ENCODE measurements at regions not wholly inside any gene's neighbourhood (a gene's known extent, or its start where the extent isn't known, plus 50 kb on each side); places are given as distances from the start of the nearest gene placed in this dataset.
A peak's percentile ranks its signal among the peaks of the same experiment; 100 is the strongest.

DNA sequence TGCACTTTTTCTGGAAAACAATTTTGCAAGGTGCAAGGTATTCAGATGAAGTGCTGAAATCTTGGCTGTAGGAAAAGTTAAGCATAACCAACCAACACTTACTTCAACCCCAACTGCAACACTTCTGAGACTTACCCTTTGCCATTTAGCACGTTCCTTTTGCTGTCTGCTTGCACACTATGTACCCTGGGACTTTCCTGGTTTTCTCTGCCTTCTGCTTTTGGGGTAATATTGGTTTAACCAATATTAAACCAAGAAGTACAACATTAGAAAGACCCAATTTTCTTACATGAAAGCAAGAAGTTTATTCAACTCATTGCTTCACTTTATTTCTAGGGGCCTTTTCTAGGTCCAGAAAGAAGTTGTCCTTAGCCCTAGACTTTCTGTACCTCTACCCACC is 193.0 kb downstream of the HLX start:
- DNase-seq: no peak

DNA sequence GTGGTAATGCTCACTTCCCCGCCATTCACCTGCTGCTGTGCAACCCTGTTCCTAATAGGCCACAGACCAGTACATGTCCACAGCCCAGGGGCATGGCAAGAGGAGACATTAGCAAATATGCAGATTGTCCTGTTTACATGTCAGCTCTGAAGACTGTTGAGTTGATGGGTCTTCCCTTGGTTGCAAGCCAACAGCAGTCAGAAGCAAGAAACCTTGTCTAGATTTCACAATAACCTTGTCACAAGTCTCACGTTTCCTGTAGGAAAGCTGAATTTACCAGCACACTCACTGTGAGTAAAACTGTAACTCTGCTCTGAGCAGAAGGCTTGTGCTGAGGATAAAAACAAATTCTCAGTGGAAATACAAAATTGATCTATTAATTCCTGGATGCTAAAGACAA is 195.1 kb downstream of the HLX start:
- DNase-seq: no peak

DNA sequence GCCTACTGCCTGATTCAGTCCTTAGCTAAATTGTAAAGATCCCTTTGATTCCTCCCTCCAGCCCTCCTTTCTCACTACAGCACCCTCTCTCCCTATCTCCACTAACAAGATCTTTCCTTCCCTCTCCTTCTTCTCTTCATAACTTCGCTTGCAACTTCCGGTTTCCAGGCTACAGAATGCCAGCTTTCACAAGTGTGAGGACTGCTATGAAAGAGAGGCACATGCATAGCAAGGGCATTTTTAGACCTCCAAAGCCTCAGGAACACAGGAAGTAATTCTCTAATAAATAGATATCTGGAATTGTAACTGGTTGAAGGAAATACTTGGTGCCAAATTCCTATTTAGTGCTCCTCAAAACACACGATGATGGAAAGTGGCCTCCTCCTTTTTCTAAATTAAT is 196.7 kb downstream of the HLX start:
- no peak for DNase-seq

DNA sequence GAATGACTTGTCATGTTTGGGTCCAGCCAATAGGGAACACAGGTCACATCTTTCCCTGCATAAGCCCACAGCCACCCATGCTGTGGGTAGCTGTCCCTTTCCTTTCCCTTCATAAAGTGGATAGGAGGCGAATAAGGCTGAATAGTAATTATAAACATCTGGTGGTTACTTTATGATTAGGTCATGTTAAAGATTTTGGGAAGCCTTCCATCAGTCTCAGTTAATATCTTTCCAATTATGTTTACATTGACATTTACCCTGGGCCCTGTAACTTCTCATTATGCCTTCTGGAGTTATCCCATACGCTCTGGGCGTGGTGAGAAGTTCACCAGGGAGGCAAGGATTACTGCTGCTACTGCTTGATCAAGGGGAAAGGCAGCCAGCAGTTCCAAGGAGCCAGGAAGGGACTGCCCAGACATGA is 197.2 kb downstream of the HLX start:
- peak; percentile 43 for DNase-seq

DNA sequence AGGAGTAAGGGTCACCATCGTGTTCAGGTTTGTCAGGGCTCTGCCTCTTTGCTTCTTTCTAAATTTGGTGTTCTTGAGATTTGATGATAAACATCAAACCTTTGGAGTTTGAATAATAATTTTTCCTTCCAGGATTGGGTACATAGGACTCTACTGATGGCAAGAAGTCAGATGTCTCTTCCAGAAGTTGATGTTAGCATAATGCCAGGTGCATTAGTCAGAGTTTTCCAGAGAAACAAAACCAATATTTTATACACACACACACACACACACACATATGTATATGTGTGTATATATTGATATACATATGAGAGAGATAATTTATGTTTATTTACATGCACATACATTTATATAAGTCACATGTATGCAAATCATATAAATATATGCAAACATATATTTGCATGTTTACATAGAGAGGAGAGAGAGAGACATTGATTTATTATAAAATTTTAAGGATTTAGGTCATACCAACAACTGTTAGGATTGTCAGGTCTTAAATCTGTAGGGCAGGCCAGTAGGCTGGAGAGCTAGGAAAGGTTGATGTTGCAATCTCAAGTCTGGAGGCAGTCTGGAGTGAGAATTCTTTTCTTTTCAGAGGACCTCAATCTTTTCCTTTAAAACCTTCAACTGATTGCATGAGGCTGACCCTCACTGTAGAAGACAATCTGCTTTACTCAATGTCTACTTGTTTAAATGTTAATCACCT is 199.2 kb downstream of the HLX start:
- DNase-seq: no peak

DNA sequence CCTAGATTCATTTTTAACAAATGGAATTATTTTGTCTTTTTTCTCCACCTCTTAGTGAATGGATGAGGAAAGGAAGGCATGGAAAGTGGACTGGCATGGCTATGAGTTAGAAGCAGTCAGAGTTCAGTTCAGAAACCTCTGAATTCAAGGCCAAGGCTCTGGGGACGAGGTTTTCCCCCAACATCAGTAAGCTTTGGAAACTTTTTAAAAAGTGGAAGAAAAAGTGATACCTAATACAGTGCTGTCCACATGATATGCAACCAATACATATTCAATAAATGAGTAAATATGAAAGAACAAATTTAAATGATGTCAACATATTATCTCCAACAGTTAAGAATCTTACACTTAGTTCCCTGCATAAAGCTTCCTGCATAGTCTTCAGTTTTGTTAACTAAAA is 204.7 kb downstream of the HLX start:
- DNase-seq: no peak

DNA sequence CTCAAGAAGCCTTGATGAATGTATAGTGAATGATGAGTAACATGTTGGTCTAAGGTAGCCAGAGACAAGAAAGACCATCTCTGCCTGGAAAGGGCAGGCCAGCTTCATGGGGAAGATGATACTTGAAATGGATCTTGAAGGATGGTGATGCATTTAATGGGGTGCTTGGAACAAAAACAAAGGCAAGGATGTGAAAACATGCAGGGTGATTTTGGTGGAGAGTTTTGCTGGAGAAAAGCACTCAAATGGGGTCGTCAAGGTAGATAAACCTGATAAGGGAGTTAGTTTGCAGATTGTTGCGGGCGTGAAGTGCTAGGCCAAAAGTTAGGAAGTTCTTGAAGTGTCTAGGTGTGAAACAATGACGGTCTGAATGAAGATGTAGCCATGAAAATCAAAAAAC is 205.4 kb downstream of the HLX start:
- DNase-seq: no peak

DNA sequence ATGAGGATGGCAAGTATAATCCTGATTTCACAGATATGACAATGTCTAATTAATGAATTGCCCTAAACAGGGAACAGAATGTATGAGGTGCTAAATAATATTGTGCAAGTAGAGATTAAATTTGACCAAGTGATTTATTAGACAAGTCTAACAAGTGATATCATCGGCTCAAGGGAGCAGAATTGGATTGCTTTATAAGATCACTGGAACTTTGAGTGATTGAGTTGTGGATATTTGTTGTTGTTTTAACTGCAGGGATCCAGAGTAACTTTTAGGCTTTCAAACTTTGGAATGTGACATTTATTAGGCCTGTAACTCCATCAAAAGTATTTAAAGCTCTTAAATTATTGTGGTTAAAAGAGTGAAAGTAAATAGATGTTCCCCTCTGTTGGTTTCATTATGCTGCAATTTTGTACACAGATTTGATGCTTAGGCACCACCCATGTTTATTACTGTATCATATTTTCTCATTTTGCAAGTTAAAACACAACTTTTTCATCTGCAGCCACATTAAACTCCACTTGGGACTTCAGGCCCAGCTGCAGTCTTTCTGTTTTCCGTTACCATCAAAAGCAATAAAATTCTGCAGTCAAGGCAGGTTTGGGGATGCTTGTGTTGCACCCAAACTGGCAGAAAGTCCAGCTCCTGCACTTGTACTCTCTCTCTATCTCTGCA is 206.6 kb downstream of the HLX start:
- no peak for DNase-seq

DNA sequence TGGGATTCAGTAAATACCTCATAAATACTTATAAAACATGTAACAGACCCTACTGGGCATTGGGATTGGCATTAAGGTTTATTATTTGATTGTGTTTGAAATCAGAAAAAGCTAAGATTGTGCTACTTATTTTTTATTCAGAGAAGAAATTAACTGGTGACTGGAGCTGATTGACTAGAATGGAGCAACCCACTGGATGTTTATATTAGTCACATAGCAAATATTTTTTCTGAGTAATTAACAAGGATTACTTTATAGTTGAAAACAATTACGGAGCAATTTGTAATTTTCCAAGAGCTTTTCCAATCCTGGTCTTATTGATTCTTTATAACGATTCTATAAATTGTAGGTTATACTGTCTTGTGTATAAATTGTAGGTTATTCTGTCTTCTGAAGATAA is 208.7 kb downstream of the HLX start:
- no peak for DNase-seq

DNA sequence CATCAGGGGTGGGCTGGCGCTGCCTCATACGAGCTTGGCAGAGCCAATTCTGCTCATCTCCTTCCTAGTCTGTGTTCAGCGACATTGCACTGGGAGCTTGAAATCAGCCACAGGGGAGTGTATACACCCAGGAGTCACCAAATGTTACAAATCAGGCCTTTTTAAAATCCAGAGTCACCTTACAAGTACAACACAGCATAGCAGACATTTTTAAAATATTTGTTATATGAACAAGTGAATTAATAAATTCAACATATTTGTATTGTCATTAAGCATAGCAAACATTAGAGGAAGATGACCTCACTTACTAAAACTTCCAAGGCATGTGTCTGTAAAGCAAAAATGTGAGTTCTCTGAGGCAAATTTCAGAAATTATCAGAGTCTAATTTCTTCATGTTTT is 210.0 kb downstream of the HLX start:
- DNase-seq: no peak

DNA sequence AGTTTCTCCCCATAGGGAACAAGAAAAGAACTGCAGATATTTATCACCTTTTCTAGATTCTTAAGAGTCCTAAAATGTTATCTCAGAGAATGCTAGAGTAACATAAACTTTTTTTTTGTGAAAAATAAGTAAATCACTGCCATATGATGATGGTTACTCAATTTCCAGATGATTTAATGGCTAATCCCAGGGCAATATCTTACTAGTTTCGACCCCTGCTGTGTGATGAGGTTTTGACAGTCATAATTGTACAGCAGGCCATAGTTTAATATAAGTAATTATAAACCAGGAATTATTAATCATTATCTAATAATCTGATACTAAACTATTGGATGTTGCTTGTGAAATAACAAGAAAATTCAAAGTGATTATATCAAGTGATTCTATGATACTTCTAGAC is 210.6 kb downstream of the HLX start:
- no peak for DNase-seq

DNA sequence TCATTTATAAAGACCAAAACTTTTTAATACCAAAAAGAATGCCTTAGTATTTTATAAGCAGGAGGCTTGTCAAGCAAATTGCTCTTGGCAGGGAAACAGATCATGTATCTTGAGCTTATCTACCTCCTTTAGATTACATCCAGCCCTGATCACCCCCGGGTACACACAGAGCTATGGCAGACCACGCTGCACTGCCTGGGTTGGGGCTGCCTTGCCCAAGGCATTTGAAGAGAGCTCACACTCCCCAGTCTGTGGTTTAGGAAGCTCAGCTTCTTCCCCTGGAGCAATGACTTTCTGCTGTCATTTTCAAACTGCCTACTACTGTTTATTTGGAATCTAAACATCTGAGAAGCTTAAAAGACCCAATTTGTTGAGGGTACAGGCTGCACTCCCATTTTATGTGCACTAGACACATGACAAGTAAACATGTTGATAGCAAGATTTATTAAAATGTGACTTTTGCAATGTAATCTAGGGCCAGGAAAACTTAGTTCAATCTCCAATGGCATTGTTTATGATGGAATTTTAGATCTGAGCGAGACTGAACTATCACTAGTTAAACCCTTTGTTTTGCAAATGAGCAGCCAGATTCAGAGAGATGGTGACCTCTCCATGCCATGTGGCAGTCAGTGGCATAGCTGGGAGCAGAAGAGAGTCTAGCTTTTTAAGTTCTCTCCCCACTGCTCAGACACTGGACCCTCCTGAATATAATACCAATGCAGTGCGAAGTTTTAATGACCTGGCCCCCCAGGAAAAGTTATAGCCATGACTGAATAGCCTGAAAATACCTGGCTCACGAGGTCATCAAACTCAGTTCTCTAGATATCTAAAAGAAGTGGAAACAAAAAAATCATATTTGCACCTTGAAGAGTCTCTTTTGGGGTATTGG is 214.9 kb downstream of the HLX start:
- DNase-seq: no peak

DNA sequence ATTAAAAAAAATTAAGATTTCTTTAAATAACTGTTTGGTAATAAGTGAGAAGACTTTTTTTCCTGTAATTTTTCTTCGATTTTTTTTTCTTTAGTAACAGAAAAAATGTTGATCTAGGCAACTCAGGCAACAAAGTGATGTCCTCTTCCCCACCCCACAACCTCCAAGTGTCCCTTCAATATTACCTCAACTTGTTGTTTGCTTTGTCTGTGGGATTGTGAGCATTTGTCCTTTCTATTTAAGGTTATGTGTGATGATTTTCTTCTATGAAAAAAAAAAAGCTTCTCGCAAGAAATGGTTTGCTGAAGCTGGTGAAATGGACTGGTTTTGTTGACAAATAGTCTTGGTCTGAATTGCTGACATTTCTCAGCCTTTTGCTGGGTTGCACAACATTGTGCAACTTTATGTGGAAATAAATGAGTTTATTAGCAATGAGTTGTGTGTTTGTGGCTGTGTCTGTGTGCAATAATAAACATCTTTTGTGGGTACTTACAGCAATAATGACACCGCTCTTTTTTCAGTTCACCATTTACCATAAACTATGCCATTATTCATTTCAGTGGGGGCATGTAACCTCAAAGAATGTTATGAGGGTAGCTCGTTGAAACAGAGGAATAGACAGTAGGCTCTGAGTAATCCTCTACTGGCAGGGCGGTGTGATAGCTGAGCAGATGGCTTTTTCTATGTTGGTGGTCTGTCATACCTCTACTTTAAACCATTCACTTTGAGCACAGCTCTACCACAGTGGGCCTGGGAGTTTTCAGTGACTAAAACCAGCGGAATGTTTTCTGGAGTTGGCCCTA is 218.4 kb downstream of the HLX start:
- DNase-seq: no peak

DNA sequence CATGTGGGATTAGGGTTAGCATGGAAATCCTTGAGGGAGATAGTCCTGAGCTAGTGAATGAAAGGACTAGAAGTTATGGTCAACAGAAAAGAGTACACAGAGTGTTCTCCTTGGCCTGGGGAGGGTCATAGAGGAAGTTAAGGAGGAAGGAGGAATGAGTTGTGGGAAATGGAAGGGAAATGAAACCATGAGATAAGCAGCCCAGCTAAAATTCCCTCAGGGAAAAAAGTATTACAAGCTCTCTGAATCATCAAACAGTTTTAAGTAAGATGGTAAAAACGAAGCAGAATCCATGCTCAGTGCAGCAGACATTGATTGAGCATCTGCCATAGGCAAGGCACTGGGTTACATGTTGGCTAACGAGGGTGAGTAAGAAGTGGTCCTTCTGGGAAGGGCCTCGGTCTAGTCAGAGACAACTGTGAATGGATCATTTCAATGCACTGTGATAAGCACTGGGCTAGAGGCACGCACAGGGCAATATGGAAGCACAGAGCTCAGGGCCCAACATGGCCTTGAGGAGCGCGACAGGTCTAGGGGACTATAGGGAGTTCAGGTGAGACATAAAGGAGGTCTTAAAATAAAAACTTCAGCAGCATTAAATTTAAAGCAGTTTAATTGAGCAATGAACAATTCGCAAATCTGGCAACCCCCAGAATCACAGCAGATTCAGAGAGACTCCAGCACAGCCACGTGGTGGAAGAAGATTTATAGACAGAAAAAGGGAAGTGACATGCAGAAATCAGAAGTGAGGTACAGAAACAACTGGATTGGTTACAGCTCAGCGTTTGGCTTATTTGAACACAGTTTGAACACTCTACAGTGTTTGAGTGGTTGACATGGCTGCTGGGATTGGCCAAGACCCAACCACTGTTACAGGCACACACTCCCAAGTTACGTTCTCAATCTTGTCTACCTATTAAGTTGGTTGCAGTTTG is 219.5 kb downstream of the HLX start:
- DNase-seq: no peak

DNA sequence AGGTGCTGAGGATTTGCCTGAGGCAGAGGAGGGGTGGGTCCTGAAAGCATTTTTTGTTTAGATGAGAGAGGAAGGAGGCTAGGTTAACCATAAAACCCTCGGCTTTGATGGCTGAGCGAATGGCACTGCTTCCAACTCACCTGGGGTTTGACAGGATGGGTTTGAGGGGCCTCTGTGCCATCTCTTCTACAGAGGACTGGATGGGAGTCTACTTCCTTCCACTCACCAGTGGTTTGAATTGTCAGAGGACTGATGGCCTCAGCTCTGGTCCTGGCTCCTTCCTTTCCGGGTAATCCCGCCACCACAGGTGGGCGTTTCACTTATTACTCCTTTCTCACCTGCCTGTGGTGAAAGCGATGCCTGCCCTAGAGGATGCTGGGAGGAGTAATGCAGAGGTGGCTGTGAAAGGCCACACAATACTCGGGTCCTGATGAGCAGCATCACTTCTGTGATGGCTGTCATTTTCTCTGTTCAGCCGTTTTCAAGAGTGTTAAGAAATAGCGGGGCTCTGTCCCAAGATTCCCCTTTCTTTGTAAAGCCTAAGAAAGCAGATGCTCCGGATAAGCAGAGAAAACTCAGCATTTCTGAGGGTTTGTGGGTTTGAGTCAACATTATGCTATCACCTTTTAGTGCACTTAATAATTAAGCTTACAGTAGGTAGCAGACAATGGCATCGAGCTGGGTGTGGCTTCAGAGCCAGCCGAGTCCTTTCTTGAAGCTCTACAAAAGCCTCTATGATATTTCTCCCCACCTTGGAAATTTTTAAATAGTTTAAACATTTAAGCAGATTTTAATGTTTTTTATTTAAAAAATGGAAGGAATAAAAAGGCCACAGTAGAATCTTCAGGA is 220.7 kb downstream of the HLX start:
- DNase-seq: no peak

DNA sequence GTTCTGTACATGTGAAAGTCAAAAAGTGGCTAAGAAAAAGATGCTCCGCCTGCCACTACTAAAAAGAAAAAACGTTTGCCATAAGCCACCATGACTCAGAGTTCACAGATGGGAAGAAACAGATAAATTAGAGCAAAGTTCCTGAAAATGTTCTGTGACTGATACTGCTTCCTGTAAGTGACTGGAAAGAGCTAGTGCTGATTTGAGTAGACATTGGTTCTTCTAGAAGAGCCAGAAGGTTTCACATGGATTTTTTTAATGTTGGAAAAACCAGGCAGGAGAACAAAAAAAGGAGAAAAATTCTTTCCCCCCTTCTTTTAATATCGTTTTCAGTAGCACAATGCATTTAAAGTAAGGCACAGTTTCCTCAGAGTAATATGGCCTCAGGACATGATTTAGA is 221.4 kb downstream of the HLX start:
- no peak for DNase-seq

DNA sequence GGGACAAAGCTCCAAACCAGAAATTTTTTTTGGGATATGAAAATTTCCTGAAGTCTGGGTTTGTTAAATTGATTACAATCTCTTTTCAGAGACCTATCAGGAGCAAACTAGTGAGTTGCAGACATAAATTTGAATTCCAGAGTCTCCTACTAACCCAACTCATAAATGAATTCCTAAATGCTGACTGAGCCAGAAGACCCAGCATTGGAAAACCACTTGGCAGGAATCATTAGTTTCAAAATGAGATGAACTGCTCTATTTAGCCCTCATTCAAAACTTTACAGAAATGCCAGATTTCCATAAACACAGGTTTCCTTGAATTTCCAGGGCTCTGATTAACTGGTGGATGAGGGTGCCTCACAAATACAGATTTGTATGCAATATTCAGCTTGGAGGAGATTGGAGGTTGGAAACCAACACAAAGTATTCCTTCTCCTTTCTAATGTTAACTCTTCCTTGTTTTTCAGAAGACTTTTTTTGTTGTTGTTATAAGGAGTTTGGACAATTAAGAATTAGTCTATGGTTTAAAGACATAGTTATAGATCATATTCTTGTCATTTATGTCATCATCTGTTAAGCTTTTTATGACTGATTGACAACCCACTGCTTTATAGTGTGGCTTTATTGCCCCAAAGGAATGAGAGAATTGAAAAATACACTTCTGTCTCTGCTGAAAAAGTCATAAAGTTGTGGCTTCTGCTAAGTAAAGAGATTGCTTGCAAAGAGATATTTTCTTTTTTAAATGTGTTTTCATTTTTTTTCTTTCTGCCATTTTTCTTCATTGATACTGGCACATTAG is 222.8 kb downstream of the HLX start:
- peak; percentile 40 for DNase-seq

DNA sequence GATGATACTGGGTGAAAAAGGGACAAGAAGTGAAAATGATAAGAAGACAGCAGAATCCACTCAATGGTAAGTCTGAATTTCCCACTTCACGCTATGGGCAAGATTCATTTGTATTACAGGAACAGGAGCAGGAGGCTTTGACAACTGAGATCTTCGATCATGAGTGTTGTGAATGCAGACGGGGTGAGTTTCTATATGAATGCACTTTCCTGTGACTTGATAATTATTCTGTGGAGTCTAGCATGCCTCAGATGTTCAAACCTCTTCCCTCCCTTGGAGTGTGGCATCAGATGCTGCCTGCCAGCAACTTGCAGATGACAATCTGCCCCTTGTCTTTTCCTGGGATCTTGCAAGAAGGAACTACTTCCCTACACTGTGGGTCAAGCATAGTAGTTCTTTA is 225.4 kb downstream of the HLX start:
- DNase-seq: no peak

DNA sequence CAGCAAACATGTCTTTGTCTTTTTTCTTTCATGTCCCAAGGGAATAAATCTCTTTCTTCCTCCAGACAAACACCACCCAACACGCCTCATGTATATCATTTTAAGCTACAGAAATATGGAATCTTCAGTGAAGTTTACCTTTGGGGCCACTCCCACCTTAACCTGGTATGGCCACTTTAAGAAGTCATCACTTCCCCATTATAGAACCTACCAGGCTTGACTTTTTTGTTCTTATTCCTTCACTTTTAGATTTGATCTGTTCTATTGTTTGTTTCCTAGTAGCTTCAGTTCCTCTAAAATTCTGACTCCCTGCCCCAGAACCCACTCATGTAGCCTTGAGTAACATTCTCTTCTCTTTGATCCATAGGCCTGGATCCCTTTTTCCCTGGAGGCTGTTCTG is 226.3 kb downstream of the HLX start:
- DNase-seq: no peak

DNA sequence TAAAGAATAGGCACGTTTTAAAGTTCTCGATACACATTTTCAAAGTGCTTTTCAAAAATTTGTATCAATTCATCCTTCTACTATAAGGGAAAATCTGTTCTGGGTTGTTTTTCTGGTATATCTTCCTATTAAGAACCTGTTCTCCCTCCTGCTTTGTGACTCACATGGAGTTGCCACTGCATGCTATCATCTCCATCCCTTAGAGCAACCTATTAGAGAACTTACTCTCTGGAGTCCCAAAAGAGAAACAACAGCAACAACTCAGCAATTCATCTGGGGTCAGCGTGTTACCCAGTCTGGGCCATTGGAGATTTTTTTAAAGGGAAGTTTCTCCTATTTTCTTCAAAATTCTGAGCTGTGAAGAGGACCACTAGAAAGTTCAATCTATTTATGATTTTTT is 227.4 kb downstream of the HLX start:
- DNase-seq: no peak

Measured in left hindlimb (tissue), 1 donor.